ENCODE measurements at regions not wholly inside any gene's neighbourhood (a gene's known extent, or its start where the extent isn't known, plus 50 kb on each side); places are given as distances from the start of the nearest gene placed in this dataset.

- Histone ChIP-seq H3K9ac (ENCODE audit: insufficient read depth, low read depth, low read length) (no peak overlapping the region), H3K4me3 (replicated peaks in 1 of 3; ENCODE audit: insufficient read depth in 1 of 3, low read depth in 2 of 3, low read length in 3 of 3) (no peak overlapping the region), H3K27me3 (ENCODE audit: control insufficient read depth in 1 of 2, insufficient read depth in 2 of 2, low read length in 2 of 2) (no peaks in the 10 kb centered on the region), H3K4me1 (ENCODE audit: insufficient read depth, low read length) (no peaks in the 10 kb centered on the region), H3K27ac (ENCODE audit: extremely low read length, insufficient read depth, low read length) (no peak overlapping the region), H3K79me2 (ENCODE audit: insufficient read depth, low read length) (no peaks in the 10 kb centered on the region), H2AFZ (ENCODE audit: low read length) (no peak overlapping the region), H4K20me1 (ENCODE audit: insufficient read depth, low read length) (no peaks in the 10 kb centered on the region), H3K36me3 (replicated peaks in 1 of 2; ENCODE audit: control insufficient read depth in 1 of 2, insufficient read depth in 2 of 2, low read length in 2 of 2) (no peaks in the 10 kb centered on the region), H3K9me3 (ENCODE audit: low read length) (0 out of 2 replicates have a peak, but pooled peaks cover 10% of the 10 kb centered on the region), H3K4me2 (ENCODE audit: low read depth, low read length) (no peak overlapping the region)
- TF ChIP-seq HOXA5 (CRISPR knock-in tag; IDR thresholded peaks at IDR 0.05) = no peak
- TF ChIP-seq ZNF280D (CRISPR knock-in tag; IDR thresholded peaks at IDR 0.05) = no peak
- TF ChIP-seq GABPA (IDR thresholded peaks at IDR 0.05; ENCODE audit: low read depth, low read length) = no peak
- no peak for TF ChIP-seq GABPA (CRISPR knock-in tag; IDR thresholded peaks at IDR 0.05; ENCODE audit: low read depth)
- FAIRE-seq = no peak
- DNase-seq (ENCODE audit: low spot score) = no peak
- ATAC-seq = no peak
- in situ Hi-C loops (cut with HindIII; ENCODE audit: extremely low pct_ligation_motif_present, low pct_unique_long_range_greater_than_20kb) = no loop called here
- no TSS peak for BruUV-seq (replicated peaks)
- CTCF ChIA-PET (ENCODE audit: low intra/inter-chr PET ratio, low total read pairs) = no interaction called here
- POLR2A ChIA-PET = no interaction called here
- intact Hi-C loops (cut with micrococcal nuclease; ENCODE audit: unreplicated experiment) = no loop called here
These were observed 87.2 kb downstream of the DIRAS3 start for GRCh38 chr1:67963263-67963662.

GRCh38 chr1:67960766-67961165 lies 89.7 kb downstream of the DIRAS3 start:
- FAIRE-seq (no peak), ATAC-seq (no peak), DNase-seq (ENCODE audit: low spot score) (no peak)
- intact Hi-C loops (cut with micrococcal nuclease; ENCODE audit: unreplicated experiment) (no loop called here), in situ Hi-C loops (cut with HindIII; ENCODE audit: extremely low pct_ligation_motif_present, low pct_unique_long_range_greater_than_20kb) (no loop called here)
- CTCF ChIA-PET (ENCODE audit: low intra/inter-chr PET ratio, low total read pairs) = no interaction called here
- Histone ChIP-seq H3K4me1 (ENCODE audit: insufficient read depth, low read length) (no peaks in the 10 kb centered on the region), H3K4me2 (ENCODE audit: low read depth, low read length) (no peak overlapping the region), H3K79me2 (ENCODE audit: insufficient read depth, low read length) (no peaks in the 10 kb centered on the region), H3K36me3 (replicated peaks in 1 of 2; ENCODE audit: control insufficient read depth in 1 of 2, insufficient read depth in 2 of 2, low read length in 2 of 2) (no peaks in the 10 kb centered on the region), H3K27me3 (ENCODE audit: control insufficient read depth in 1 of 2, insufficient read depth in 2 of 2, low read length in 2 of 2) (no peaks in the 10 kb centered on the region), H4K20me1 (ENCODE audit: insufficient read depth, low read length) (no peaks in the 10 kb centered on the region), H2AFZ (ENCODE audit: low read length) (no peak overlapping the region), H3K4me3 (replicated peaks in 1 of 3; ENCODE audit: insufficient read depth in 1 of 3, low read depth in 2 of 3, low read length in 3 of 3) (no peak overlapping the region), H3K9ac (ENCODE audit: insufficient read depth, low read depth, low read length) (no peak overlapping the region), H3K27ac (ENCODE audit: extremely low read length, insufficient read depth, low read length) (no peak overlapping the region), H3K9me3 (ENCODE audit: low read length) (0 out of 2 replicates have a peak, but pooled peaks cover 10% of the 10 kb centered on the region)
- 0% methylated on average over 2 of the region's 2 CpGs for WGBS (ENCODE audit: low lambda C conversion rate)
- BruUV-seq (replicated peaks) = no TSS peak
- TF ChIP-seq ZNF567 (CRISPR knock-in tag; IDR thresholded peaks at IDR 0.05; ENCODE audit: borderline replicate concordance) = no peak
- no peak for TF ChIP-seq ZNF335 (CRISPR knock-in tag; IDR thresholded peaks at IDR 0.05)
- POLR2A ChIA-PET = no interaction called here
